ENCODE measurements at regions not wholly inside any gene's neighbourhood (a gene's known extent, or its start where the extent isn't known, plus 50 kb on each side); places are given as distances from the start of the nearest gene placed in this dataset.
"Not testable (repeated sequence)": the region's sequence is repeated elsewhere in the genome, so short reads cannot be mapped to it uniquely, and the experiment has no call there.

GRCh38 chr5:124178050-124178449, 568.4 kb downstream of the ZNF608 start:
- TF ChIP-seq, protein P1, sequence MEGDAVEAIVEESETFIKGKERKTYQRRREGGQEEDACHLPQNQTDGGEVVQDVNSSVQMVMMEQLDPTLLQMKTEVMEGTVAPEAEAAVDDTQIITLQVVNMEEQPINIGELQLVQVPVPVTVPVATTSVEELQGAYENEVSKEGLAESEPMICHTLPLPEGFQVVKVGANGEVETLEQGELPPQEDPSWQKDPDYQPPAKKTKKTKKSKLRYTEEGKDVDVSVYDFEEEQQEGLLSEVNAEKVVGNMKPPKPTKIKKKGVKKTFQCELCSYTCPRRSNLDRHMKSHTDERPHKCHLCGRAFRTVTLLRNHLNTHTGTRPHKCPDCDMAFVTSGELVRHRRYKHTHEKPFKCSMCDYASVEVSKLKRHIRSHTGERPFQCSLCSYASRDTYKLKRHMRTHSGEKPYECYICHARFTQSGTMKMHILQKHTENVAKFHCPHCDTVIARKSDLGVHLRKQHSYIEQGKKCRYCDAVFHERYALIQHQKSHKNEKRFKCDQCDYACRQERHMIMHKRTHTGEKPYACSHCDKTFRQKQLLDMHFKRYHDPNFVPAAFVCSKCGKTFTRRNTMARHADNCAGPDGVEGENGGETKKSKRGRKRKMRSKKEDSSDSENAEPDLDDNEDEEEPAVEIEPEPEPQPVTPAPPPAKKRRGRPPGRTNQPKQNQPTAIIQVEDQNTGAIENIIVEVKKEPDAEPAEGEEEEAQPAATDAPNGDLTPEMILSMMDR (IDR thresholded peaks at IDR 0.05; ENCODE audit: extremely low read depth, insufficient read depth, missing control alignments) = no peak
- no peak for DNase-seq (ENCODE audit: low spot score)
- in situ Hi-C loops (cut with MboI; ENCODE audit: low pct_unique_long_range_greater_than_20kb, low sequenced_read_pairs, unreplicated experiment) = no loop called here

DNA sequence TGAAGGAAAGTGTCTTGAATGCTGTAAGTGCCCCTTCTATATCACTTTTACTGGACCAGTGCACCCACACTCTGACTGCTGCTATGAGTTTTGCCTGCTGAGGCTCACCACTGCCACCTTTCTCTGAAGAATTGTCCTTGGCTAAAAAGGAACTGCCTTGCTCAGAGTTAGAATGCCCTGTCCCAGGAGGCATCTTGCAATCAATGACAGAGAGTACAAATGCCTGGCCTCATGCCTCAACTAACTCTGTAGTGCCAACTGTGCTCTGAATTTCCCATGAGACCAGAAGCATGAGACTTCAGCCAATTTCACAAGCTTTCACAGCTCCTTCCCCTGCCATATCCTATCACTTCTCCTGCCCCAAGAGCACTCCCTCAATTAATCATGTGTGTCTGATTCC, 569.7 kb downstream of the ZNF608 start:
- in situ Hi-C loops (cut with MboI; ENCODE audit: low pct_unique_long_range_greater_than_20kb, low sequenced_read_pairs, unreplicated experiment) = no loop called here
- TF ChIP-seq, protein P1 (IDR thresholded peaks at IDR 0.05; ENCODE audit: extremely low read depth, insufficient read depth, missing control alignments) = no peak
- DNase-seq (ENCODE audit: low spot score) = no peak

- in situ Hi-C loops (cut with MboI; ENCODE audit: low pct_unique_long_range_greater_than_20kb, low sequenced_read_pairs, unreplicated experiment) = no loop called here
- TF ChIP-seq, protein P1 (IDR thresholded peaks at IDR 0.05; ENCODE audit: extremely low read depth, insufficient read depth, missing control alignments) = no peak
- no peak for DNase-seq (ENCODE audit: low spot score)
These were observed 573.1 kb downstream of the ZNF608 start for GRCh38 chr5:124173386-124173785.

DNA sequence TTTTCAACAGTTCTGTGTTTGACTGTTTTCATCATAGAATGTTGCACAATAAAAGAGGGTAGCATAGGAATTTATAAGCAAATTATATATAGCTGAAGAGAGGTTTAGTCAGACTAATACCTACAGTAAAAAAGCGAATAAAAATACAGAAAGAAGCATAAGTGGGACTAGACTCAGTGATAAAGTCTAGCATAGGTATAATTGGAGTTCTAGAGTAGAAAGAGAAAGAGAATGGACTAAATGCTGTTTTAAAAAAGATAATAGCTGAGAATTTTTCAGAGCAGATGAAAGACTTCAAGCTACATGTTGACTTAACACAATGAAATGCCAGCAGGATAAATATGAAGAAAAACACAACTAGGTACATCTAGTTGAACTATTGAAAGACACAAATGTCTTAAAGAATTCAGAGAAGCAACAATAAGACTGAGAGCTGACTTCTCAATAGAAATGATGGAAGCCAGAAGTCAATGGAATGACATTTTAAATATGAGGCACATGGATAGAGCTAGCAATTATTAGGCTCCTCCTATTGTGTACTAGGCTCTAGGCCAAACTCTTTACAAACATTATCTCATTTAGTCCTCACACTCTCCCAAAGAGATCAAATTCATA, 573.9 kb downstream of the ZNF608 start:
- in situ Hi-C loops (cut with MboI; ENCODE audit: low pct_unique_long_range_greater_than_20kb, low sequenced_read_pairs, unreplicated experiment) = no loop called here
- TF ChIP-seq, protein P1 (IDR thresholded peaks at IDR 0.05; ENCODE audit: extremely low read depth, insufficient read depth, missing control alignments) = no peak
- DNase-seq (ENCODE audit: low spot score) = no peak

DNA sequence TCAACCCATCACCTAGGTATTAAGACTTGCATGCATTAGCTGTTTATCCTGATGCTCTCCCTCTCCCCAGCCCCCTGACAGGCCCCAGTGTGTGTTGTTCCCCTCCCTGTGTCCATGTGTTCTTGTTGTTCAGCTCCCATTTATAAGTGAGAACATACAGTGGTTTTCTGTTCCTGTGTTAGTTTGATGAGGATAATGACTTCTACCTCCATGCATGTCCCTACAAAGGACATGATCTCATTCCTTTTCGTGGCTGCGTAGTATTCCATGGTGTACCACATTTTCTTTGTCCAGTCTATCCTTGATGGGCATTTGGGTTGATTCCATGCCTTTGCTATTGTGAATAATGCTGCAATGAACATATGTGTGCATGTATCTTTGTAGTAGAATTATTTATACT, 578.3 kb downstream of the ZNF608 start:
- DNase-seq (ENCODE audit: low spot score); in situ Hi-C loops (cut with MboI; ENCODE audit: low pct_unique_long_range_greater_than_20kb, low sequenced_read_pairs, unreplicated experiment): not testable (repeated sequence)

GRCh38 chr5:124162767-124163532, 583.5 kb downstream of the ZNF608 start:
- DNase-seq (ENCODE audit: low spot score) = no peak
- TF ChIP-seq, protein P1 (IDR thresholded peaks at IDR 0.05; ENCODE audit: extremely low read depth, insufficient read depth, missing control alignments) = no peak
- in situ Hi-C loops (cut with MboI; ENCODE audit: low pct_unique_long_range_greater_than_20kb, low sequenced_read_pairs, unreplicated experiment) = no loop called here

GRCh38 chr5:124161266-124161665, 585.2 kb downstream of the ZNF608 start:
- no peak for DNase-seq (ENCODE audit: low spot score)
- in situ Hi-C loops (cut with MboI; ENCODE audit: low pct_unique_long_range_greater_than_20kb, low sequenced_read_pairs, unreplicated experiment) = no loop called here
- TF ChIP-seq, protein P1 (IDR thresholded peaks at IDR 0.05; ENCODE audit: extremely low read depth, insufficient read depth, missing control alignments) = no peak
